K562 (cell line): ENCODE measurements at regions not wholly inside any gene's neighbourhood (a gene's known extent, or its start where the extent isn't known, plus 50 kb on each side); places are given as distances from the start of the nearest gene placed in this dataset.
"Not testable (repeated sequence)": the region's sequence is repeated elsewhere in the genome, so short reads cannot be mapped to it uniquely, and the experiment has no call there.

ENCODE experiments used
- ATAC-seq: fragments of 200-7000 bp; cut with Tn5 transposase; 3 replicates; pipeline ENCODE4 v1.9.1; 2020; ENCODE audit warnings: moderate library complexity
- BruUV-seq: library from RNA; stranded (reverse); fragments of 400-500 nt; replicated peaks from 2 replicates; lab custom pipeline; 2021; lab: Mats Ljungman, UMichigan
- CTCF ChIA-PET: fragments of 300-600 bp; formaldehyde crosslinking; extraction: SDS; loops from one replicate; lab custom pipeline; 2021; ENCODE audit warnings: low intra/inter-chr PET ratio; lab: Yijun Ruan, JAX
- POLR2A ChIA-PET: fragments of 300-600, 350-650 bp; sonication (Branson Sonifier 250); formaldehyde crosslinking; extraction: SDS; loops from one replicate; lab custom pipeline; 2021; ENCODE audit warnings: antibody characterized with exemption, inconsistent platforms; lab: Yijun Ruan, JAX
- DNase-seq, 4 experiments: peaks; one replicate each; pipeline versions ENCODE4 v3.0.0 to v3.0.0-alpha.2; 2011 to 2018; ENCODE audit warnings: low spot score in 3 of 4, mixed read lengths in 3 of 4; ENCODE audit errors: extremely low read depth in 1 of 4
- FAIRE-seq: peaks from 2 replicates; lab custom pipeline; 2011; peaks lifted over from hg19 to GRCh38; lab: Jason Lieb, UNC
- H2AFZ ChIP-seq: 2 replicates; pipeline ENCODE4 v1.6.0; 2011; ENCODE audit warnings: low read depth, low read length, control low read depth, inconsistent platforms
- H3K27ac ChIP-seq: fragments of 200-600 bp; 3 replicates; pipeline ENCODE4 v1.8.0; 2011; ENCODE audit warnings: low read depth, mild to moderate bottlenecking, control low read depth, inconsistent platforms, low read length, moderate library complexity, mixed read lengths; ENCODE audit errors: extremely low read depth
- H3K27me3 ChIP-seq, 2 experiments: fragments of 300-600 bp in 1 of 2; 2 replicates in 1 of 2; 3 replicates in 1 of 2; pipeline versions ENCODE4 v1.6.0 to v1.8.0; 2011; ENCODE audit warnings: inconsistent platforms in 2 of 2, low read length in 2 of 2, mild to moderate bottlenecking in 1 of 2, mixed read lengths in 1 of 2, moderate library complexity in 1 of 2; ENCODE audit not compliant: control insufficient read depth in 2 of 2, insufficient read depth in 2 of 2
- H3K36me3 ChIP-seq: fragments of 300-600 bp; 3 replicates; pipeline ENCODE4 v1.8.0; 2011; ENCODE audit warnings: mild to moderate bottlenecking, low read length, inconsistent platforms; ENCODE audit not compliant: control insufficient read depth, insufficient read depth
- H3K4me1 ChIP-seq, 2 experiments: fragments of 200-600 bp in 1 of 2; replicated peaks in 1 of 2; 2 replicates in 1 of 2; 3 replicates in 1 of 2; pipeline versions ENCODE4 v1.5.1 to v1.8.0; 2011; ENCODE audit warnings: inconsistent platforms in 2 of 2, low read length in 2 of 2, mild to moderate bottlenecking in 1 of 2, mixed read lengths in 1 of 2, moderate library complexity in 1 of 2; ENCODE audit not compliant: control insufficient read depth in 2 of 2, insufficient read depth in 2 of 2
- H3K4me2 ChIP-seq: 2 replicates; pipeline ENCODE4 v1.6.1; 2011; ENCODE audit warnings: low read length, control low read depth, inconsistent platforms, mixed read lengths; ENCODE audit not compliant: insufficient read depth
- H3K4me3 ChIP-seq: fragments of 200-600 bp; sonication (generic), shearing (Covaris generic); 2 replicates; pipeline ENCODE4 v1.5.1; 2016; ENCODE audit warnings: control low read depth, inconsistent platforms
- H3K79me2 ChIP-seq: fragments of 200-600 bp; 3 replicates; pipeline ENCODE4 v1.8.0; 2011; ENCODE audit warnings: low read length, inconsistent platforms; ENCODE audit not compliant: control insufficient read depth, insufficient read depth
- H3K9ac ChIP-seq, 2 experiments: 2 replicates each; pipeline versions ENCODE4 v1.6.0 to v1.6.1; 2011; ENCODE audit warnings: low read depth in 2 of 2, low read length in 2 of 2, control low read depth in 1 of 2, inconsistent platforms in 1 of 2, mild to moderate bottlenecking in 1 of 2, mixed read lengths in 1 of 2; ENCODE audit not compliant: insufficient read depth in 1 of 2
- H3K9me1 ChIP-seq: one replicate; pipeline ENCODE4 v1.6.0; 2011; ENCODE audit warnings: inconsistent platforms, mild to moderate bottlenecking, low read length, moderate library complexity; ENCODE audit not compliant: control insufficient read depth, insufficient read depth
- H3K9me3 ChIP-seq: replicated peaks from 2 replicates; pipeline ENCODE4 v1.5.1; 2011; ENCODE audit warnings: low read depth, low read length, inconsistent platforms; ENCODE audit not compliant: control insufficient read depth, insufficient read depth
- H4K20me1 ChIP-seq: replicated peaks from 2 replicates; pipeline ENCODE4 v1.6.1; 2011; ENCODE audit warnings: low read length, inconsistent platforms, mixed read lengths; ENCODE audit not compliant: control insufficient read depth, insufficient read depth
- SMC3 ChIP-seq: conservative IDR thresholded peaks from 2 replicates; pipeline ENCODE4 v1.6.1; 2011; ENCODE audit warnings: low read depth, low read length, improper control_type of control experiment; ENCODE audit not compliant: insufficient read depth
- WGBS: fragments of 100-300 bp; shearing (Covaris generic); methylation state at CpG from one replicate; pipeline ENCODE4 v1.1.6; 2016; ENCODE audit warnings: low coverage, mixed read lengths; ENCODE audit not compliant: insufficient coverage; ENCODE audit errors: missing lambda C conversion rate; 5-methylcytosine and 5-hydroxymethylcytosine counted together
- in situ Hi-C: fragments of 300-500 bp; cut with MboI; formaldehyde crosslinking; loops from 4 replicates; pipeline ENCODE4 v1.15.0; 2018; ENCODE audit warnings: inconsistent platforms, mixed read lengths
- intact Hi-C: fragments of 100-400 bp; cut with micrococcal nuclease; formaldehyde crosslinking; loops from 2 replicates; pipeline ENCODE4 v1.14.2; 2022
- TF ChIP-seq, protein P1 (sequence below), 3 experiments: IDR thresholded peaks in 2 of 3; conservative IDR thresholded peaks in 1 of 3; 2 replicates each; pipeline ENCODE4 v1.5.1; 2011 to 2012; ENCODE audit warnings: low read length in 3 of 3, mild to moderate bottlenecking in 3 of 3, control low read depth in 2 of 3, improper control_type of control experiment in 1 of 3, inconsistent platforms in 1 of 3, low read depth in 1 of 3, mixed read lengths in 1 of 3, moderate library complexity in 1 of 3; ENCODE audit not compliant: insufficient read depth in 2 of 3

GRCh38 chr13:18598543-18598942, 583.1 kb downstream of the TUBA3C start:
- H3K79me2 ChIP-seq, CTCF ChIA-PET, H2AFZ ChIP-seq, H3K4me3 ChIP-seq, BruUV-seq, in situ Hi-C loops, ATAC-seq, H3K4me1 ChIP-seq, H3K36me3 ChIP-seq, H4K20me1 ChIP-seq, H3K9me3 ChIP-seq, FAIRE-seq, H3K4me2 ChIP-seq, H3K27ac ChIP-seq, H3K9me1 ChIP-seq, intact Hi-C loops, H3K27me3 ChIP-seq, POLR2A ChIA-PET, H3K9ac ChIP-seq: not testable (repeated sequence)
- peak in 2 of 4 experiments; percentile 2 to 6 for DNase-seq
- 0% methylated on average over 15 of the region's 24 CpGs for WGBS
- TF ChIP-seq, protein P1, sequence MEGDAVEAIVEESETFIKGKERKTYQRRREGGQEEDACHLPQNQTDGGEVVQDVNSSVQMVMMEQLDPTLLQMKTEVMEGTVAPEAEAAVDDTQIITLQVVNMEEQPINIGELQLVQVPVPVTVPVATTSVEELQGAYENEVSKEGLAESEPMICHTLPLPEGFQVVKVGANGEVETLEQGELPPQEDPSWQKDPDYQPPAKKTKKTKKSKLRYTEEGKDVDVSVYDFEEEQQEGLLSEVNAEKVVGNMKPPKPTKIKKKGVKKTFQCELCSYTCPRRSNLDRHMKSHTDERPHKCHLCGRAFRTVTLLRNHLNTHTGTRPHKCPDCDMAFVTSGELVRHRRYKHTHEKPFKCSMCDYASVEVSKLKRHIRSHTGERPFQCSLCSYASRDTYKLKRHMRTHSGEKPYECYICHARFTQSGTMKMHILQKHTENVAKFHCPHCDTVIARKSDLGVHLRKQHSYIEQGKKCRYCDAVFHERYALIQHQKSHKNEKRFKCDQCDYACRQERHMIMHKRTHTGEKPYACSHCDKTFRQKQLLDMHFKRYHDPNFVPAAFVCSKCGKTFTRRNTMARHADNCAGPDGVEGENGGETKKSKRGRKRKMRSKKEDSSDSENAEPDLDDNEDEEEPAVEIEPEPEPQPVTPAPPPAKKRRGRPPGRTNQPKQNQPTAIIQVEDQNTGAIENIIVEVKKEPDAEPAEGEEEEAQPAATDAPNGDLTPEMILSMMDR (IDR thresholded peaks at IDR 0.05 in 2 of 3, conservative IDR thresholded peaks at IDR 0.05 in 1 of 3; ENCODE audit: insufficient read depth in 2 of 3, low read depth in 1 of 3, low read length in 3 of 3), result peak in 1 of 3 experiments; percentile 7; a peak in 1 of 6 replicates
- TF ChIP-seq SMC3, result 0 out of 2 replicates have a peak, but pooled peaks have one; percentile 16

- intact Hi-C loops, H3K4me2 ChIP-seq, ATAC-seq, H3K9me3 ChIP-seq, CTCF ChIA-PET, H3K27me3 ChIP-seq, H3K4me3 ChIP-seq, FAIRE-seq, in situ Hi-C loops, H3K27ac ChIP-seq, H3K36me3 ChIP-seq, H3K9ac ChIP-seq, DNase-seq, POLR2A ChIA-PET, H3K9me1 ChIP-seq, H3K79me2 ChIP-seq, H2AFZ ChIP-seq, BruUV-seq, H3K4me1 ChIP-seq, H4K20me1 ChIP-seq: not testable (repeated sequence)
- WGBS, result 0% methylated on average over 6 of the region's 14 CpGs
Observed at GRCh38 chr13:18597940-18598339, 583.7 kb downstream of the TUBA3C start.

- H3K9me3 ChIP-seq, CTCF ChIA-PET, H3K27me3 ChIP-seq, intact Hi-C loops, H3K36me3 ChIP-seq, DNase-seq, ATAC-seq, H3K9me1 ChIP-seq, H3K79me2 ChIP-seq, H2AFZ ChIP-seq, H3K27ac ChIP-seq, H3K4me1 ChIP-seq, POLR2A ChIA-PET, H3K4me2 ChIP-seq, in situ Hi-C loops, H4K20me1 ChIP-seq, FAIRE-seq, BruUV-seq, H3K4me3 ChIP-seq, H3K9ac ChIP-seq: not testable (repeated sequence)
- no CpG with 5 or more reads among the region's 1 CpG for WGBS
Observed at GRCh38 chr13:18577103-18577502, 604.5 kb downstream of the TUBA3C start.
